NCI-H2029 (cell line): ENCODE measurements at regions not wholly inside any gene's neighbourhood (a gene's known extent, or its start where the extent isn't known, plus 50 kb on each side); places are given as distances from the start of the nearest gene placed in this dataset.

Source experiments
- DNase-seq: peaks from one replicate; lab custom pipeline; 2025; lab: John Stamatoyannopoulos, UW

GRCh38 chr2:136175466-136175865 is 57.5 kb upstream of the CXCR4 start:
- no peak for DNase-seq

GRCh38 chr2:136173126-136173525 is 55.2 kb upstream of the CXCR4 start:
- no peak for DNase-seq

- DNase-seq = no peak
These were observed 53.3 kb upstream of the CXCR4 start for GRCh38 chr2:136171223-136171622.

- no peak for DNase-seq
These were observed 50.8 kb upstream of the CXCR4 start for GRCh38 chr2:136168720-136169119.

- DNase-seq = no peak
These were observed 49.9 kb upstream of the CXCR4 start for GRCh38 chr2:136167721-136168475.
